Upper lobe of left lung (tissue), 6 donors: ENCODE measurements at regions not wholly inside any gene's neighbourhood (a gene's known extent, or its start where the extent isn't known, plus 50 kb on each side); places are given as distances from the start of the nearest gene placed in this dataset.

Experiments
- ATAC-seq, 2 donors: fragments of 200-7000 bp; cut with Tn5 transposase; one replicate each; pipeline ENCODE4 v1.9.1; 2022; ENCODE audit warnings: mild to moderate bottlenecking in 2 of 2, moderate library complexity in 2 of 2; ENCODE audit not compliant: low FRiP score in 2 of 2
- DNase-seq, 2 donors: peaks; one replicate each; pipeline ENCODE4 v3.0.0-alpha.2; 2019 to 2020
- H3K27ac ChIP-seq, 4 donors: fragments of 200-600 bp; sonication (generic); one replicate each; pipeline ENCODE4 v1.5.1; 2016 to 2019
- H3K27me3 ChIP-seq, 4 donors: fragments of 200-600 bp; sonication (generic); one replicate each; pipeline ENCODE4 v1.5.1; 2017 to 2019
- H3K36me3 ChIP-seq, 4 donors: fragments of 200-600 bp; sonication (generic); one replicate each; pipeline ENCODE4 v1.5.1; 2016 to 2019
- H3K4me1 ChIP-seq, 4 donors: fragments of 200-600 bp; sonication (generic); one replicate each; pipeline ENCODE4 v1.5.1; 2018 to 2019
- H3K4me3 ChIP-seq, 4 donors: fragments of 200-600 bp; sonication (generic); one replicate each; pipeline ENCODE4 v1.5.1; 2017 to 2019; ENCODE audit warnings: mild to moderate bottlenecking in 2 of 4, moderate library complexity in 1 of 4
- H3K9me3 ChIP-seq, 4 donors: fragments of 200-600 bp; sonication (generic); one replicate each; pipeline ENCODE4 v1.5.1; 2018 to 2019
- CTCF ChIP-seq, 6 experiments: fragments of 450-650 bp in 4 of 6; fragments of 200-600 bp in 2 of 6; sonication (generic) in 2 of 6; IDR thresholded peaks; one replicate each; pipeline ENCODE4 v1.5.1; 2016 to 2019; ENCODE audit warnings: antibody characterized with exemption in 6 of 6
- EP300 ChIP-seq, 4 donors: sonication (generic); formaldehyde crosslinking; IDR thresholded peaks; one replicate each; pipeline ENCODE4 v1.5.1; 2017; ENCODE audit warnings: antibody characterized with exemption in 4 of 4, control low read depth in 2 of 4
- POLR2A ChIP-seq, 4 donors: fragments of 450-650 bp; IDR thresholded peaks; one replicate each; pipeline ENCODE4 v1.5.1; 2016 to 2017; ENCODE audit warnings: antibody characterized with exemption in 4 of 4, mild to moderate bottlenecking in 2 of 4
- POLR2AphosphoS5 ChIP-seq, 2 donors: sonication (generic); formaldehyde crosslinking; IDR thresholded peaks; one replicate each; pipeline ENCODE4 v1.5.1; 2017; ENCODE audit warnings: antibody characterized with exemption in 2 of 2
- WGBS, 2 donors: methylation state at CpG; one replicate each; pipeline ENCODE4 v1.1.5; 2017 to 2018; 5-methylcytosine and 5-hydroxymethylcytosine counted together
- donor health status: DM: no; HTN: no; CAD: no; lungs with moderate emphysema.
- donor health status: DM: no; HTN: yes; CAD: no; lungs with severe emphysema.

GRCh38 chr9:94033383-94033782, 50.9 kb upstream of the PTPDC1 start:
- Histone ChIP-seq H3K27me3 (no peaks in the 10 kb centered on the region), H3K4me3 (no peak overlapping the region), H3K9me3 (no peaks in the 10 kb centered on the region), H3K36me3 (no peaks in the 10 kb centered on the region), H3K27ac (no peak overlapping the region), H3K4me1 (peaks cover 14 to 25% (median 15%) of the 10 kb centered on the region in 4 donors)
- TF ChIP-seq POLR2A (IDR thresholded peaks at IDR 0.05) (no peak), POLR2AphosphoS5 (IDR thresholded peaks at IDR 0.05) (no peak), EP300 (IDR thresholded peaks at IDR 0.05) (no peak), CTCF (IDR thresholded peaks at IDR 0.05) (no peak)
- DNase-seq (no peak), ATAC-seq (no peak)
- 78 to 92% methylated on average over 3 of the region's 3 CpGs for WGBS, 2 donors

- ATAC-seq (no peak), DNase-seq (no peak)
- H3K4me1 ChIP-seq = peaks cover 14 to 25% (median 15%) of the 10 kb centered on the region in 4 donors
- peak overlapping the region in 2 of 4 donors; percentile 88 to 98 for H3K4me3 ChIP-seq
- TF ChIP-seq CTCF (IDR thresholded peaks at IDR 0.05) (no peak), POLR2AphosphoS5 (IDR thresholded peaks at IDR 0.05) (no peak), EP300 (IDR thresholded peaks at IDR 0.05) (no peak), POLR2A (IDR thresholded peaks at IDR 0.05) (no peak)
- no peak overlapping the region for H3K27ac ChIP-seq
- no peaks in the 10 kb centered on the region for H3K36me3 ChIP-seq
- H3K9me3 ChIP-seq = no peaks in the 10 kb centered on the region
- WGBS, 2 donors = 73 to 87% methylated on average over 3 of the region's 3 CpGs
- no peaks in the 10 kb centered on the region for H3K27me3 ChIP-seq
Measured at GRCh38 chr9:94031946-94032345, 52.3 kb upstream of the PTPDC1 start.

- peak overlapping the region; percentile 63 to 98 (median 92) for H3K4me3 ChIP-seq
- DNase-seq (no peak), ATAC-seq (no peak)
- H3K9me3 ChIP-seq = no peaks in the 10 kb centered on the region
- H3K36me3 ChIP-seq = no peaks in the 10 kb centered on the region
- no peaks in the 10 kb centered on the region for H3K27me3 ChIP-seq
- peaks cover 14 to 25% (median 15%) of the 10 kb centered on the region in 4 donors for H3K4me1 ChIP-seq
- 61 to 68% methylated on average over 8 of the region's 8 CpGs for WGBS, 2 donors
- no peak for TF ChIP-seq EP300 (IDR thresholded peaks at IDR 0.05)
- TF ChIP-seq POLR2A (IDR thresholded peaks at IDR 0.05) = no peak
- no peak for TF ChIP-seq CTCF (IDR thresholded peaks at IDR 0.05)
- TF ChIP-seq POLR2AphosphoS5 (IDR thresholded peaks at IDR 0.05) = no peak
- H3K27ac ChIP-seq = peak overlapping the region in 2 of 4 donors; percentile 90 to 93
Measured at GRCh38 chr9:94031380-94031779, 52.9 kb upstream of the PTPDC1 start.

- peaks cover 14 to 25% (median 15%) of the 10 kb centered on the region in 4 donors for H3K4me1 ChIP-seq
- H3K27me3 ChIP-seq = no peaks in the 10 kb centered on the region
- H3K36me3 ChIP-seq = no peaks in the 10 kb centered on the region
- ATAC-seq (peak; percentile 98 to 100), DNase-seq (peak; percentile 87 to 97)
- TF ChIP-seq POLR2AphosphoS5 (IDR thresholded peaks at IDR 0.05) = peak; percentile 53 to 89
- TF ChIP-seq POLR2A (IDR thresholded peaks at IDR 0.05) = peak in 3 of 4 donors; percentile 73 to 95 (median 76)
- peak in 2 of 6 experiments; percentile 17 to 25 for TF ChIP-seq CTCF (IDR thresholded peaks at IDR 0.05)
- no peak for TF ChIP-seq EP300 (IDR thresholded peaks at IDR 0.05)
- H3K27ac ChIP-seq = peak overlapping the region; percentile 87 to 93 (median 89)
- no peaks in the 10 kb centered on the region for H3K9me3 ChIP-seq
- peak overlapping the region; percentile 63 to 98 (median 92) for H3K4me3 ChIP-seq
- 0 to 4% methylated on average over 9 to 57 of the region's 97 CpGs for WGBS, 2 donors
Measured at GRCh38 chr9:94030318-94031179, 53.7 kb upstream of the PTPDC1 start.
